Body of pancreas (tissue), 4 donors: ENCODE measurements at regions not wholly inside any gene's neighbourhood (a gene's known extent, or its start where the extent isn't known, plus 50 kb on each side); places are given as distances from the start of the nearest gene placed in this dataset.

ENCODE experiments used
- ATAC-seq: fragments of 150-250 bp; one replicate; pipeline ENCODE4 v1.9.1; 2016
- DNase-seq, 4 donors: peaks; one replicate each; pipeline ENCODE4 v3.0.0-alpha.2; 2019
- H3K27ac ChIP-seq, 4 donors: fragments of 200-600 bp; sonication (generic); 1 replicate in 3 of 4; 2 replicates in 1 of 4; pipeline versions ENCODE4 v1.5.1 to v1.6.1; 2016 to 2019; ENCODE audit warnings: mild to moderate bottlenecking in 1 of 4, mixed read lengths in 1 of 4, moderate library complexity in 1 of 4
- H3K27me3 ChIP-seq, 2 donors: fragments of 200-600 bp; sonication (generic); one replicate each; pipeline ENCODE4 v1.6.0; 2016; ENCODE audit warnings: mild to moderate bottlenecking in 1 of 2
- H3K36me3 ChIP-seq, 2 donors: fragments of 200-600 bp; sonication (generic); replicated peaks in 1 of 2; 2 replicates each; pipeline ENCODE4 v1.5.1; 2016; ENCODE audit warnings: low read depth in 2 of 2; ENCODE audit not compliant: insufficient read depth in 1 of 2
- H3K4me1 ChIP-seq: fragments of 200-600 bp; sonication (generic); one replicate; pipeline ENCODE4 v1.6.0; 2016
- H3K4me3 ChIP-seq, 2 donors: fragments of 200-600 bp; sonication (generic); 1 replicate in 1 of 2; 2 replicates in 1 of 2; pipeline ENCODE4 v1.5.1; 2016 to 2019
- H3K9me3 ChIP-seq, 3 donors: fragments of 200-600 bp; sonication (generic); 1 replicate in 2 of 3; 2 replicates in 1 of 3; pipeline ENCODE4 v1.5.1; 2016
- POLR2A ChIP-seq, 3 donors: fragments of 450-650 bp; IDR thresholded peaks; one replicate each; pipeline ENCODE4 v1.6.1; 2016; ENCODE audit warnings: antibody characterized with exemption in 3 of 3, mild to moderate bottlenecking in 2 of 3
- WGBS, 2 donors: methylation state at CpG; one replicate each; pipeline ENCODE4 v1.1.5; 2017; 5-methylcytosine and 5-hydroxymethylcytosine counted together
- intact Hi-C: fragments of 100-400 bp; cut with DNase I; formaldehyde crosslinking; loops from one replicate; pipeline ENCODE4 v1.15.1; 2023
- TF ChIP-seq, protein P1 (sequence below), 7 experiments: fragments of 450-650 bp in 4 of 7; fragments of 200-600 bp in 3 of 7; sonication (generic) in 3 of 7; IDR thresholded peaks; one replicate each; pipeline ENCODE4 v1.5.1; 2016 to 2019; ENCODE audit warnings: antibody characterized with exemption in 7 of 7

DNA sequence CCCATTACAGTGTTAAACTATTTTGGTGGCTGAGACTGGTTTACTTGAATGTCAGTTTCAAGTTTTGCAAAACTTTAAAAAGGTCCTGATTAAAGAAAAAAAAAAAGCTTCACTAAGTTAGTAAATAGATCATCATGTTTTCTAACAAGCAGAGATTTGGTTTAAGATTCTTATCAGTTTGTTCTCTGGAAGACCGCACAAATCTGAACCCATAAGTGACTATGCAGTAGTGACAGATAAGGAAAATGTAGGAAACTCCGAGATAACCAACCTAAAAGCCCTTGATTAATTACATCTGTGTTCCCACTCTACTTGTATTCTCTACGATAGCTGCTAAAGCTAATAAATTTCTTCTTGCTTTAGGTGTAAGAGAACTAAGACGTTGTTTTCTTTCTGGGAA is 1799.8 kb upstream of the ADGRL3 start:
- Histone ChIP-seq H3K27me3 (no peaks in the 10 kb centered on the region), H3K4me3 (no peak overlapping the region), H3K36me3 (no peaks in the 10 kb centered on the region), H3K9me3 (no peaks in the 10 kb centered on the region), H3K27ac (no peak overlapping the region), H3K4me1 (no peaks in the 10 kb centered on the region)
- ATAC-seq (no peak), DNase-seq (no peak)
- whole genome bisulfite sequencing, 2 donors, result 45 to 50% methylated on average over 4 of the region's 4 CpGs
- intact Hi-C loops, result no loop called here
- TF ChIP-seq, protein P1, sequence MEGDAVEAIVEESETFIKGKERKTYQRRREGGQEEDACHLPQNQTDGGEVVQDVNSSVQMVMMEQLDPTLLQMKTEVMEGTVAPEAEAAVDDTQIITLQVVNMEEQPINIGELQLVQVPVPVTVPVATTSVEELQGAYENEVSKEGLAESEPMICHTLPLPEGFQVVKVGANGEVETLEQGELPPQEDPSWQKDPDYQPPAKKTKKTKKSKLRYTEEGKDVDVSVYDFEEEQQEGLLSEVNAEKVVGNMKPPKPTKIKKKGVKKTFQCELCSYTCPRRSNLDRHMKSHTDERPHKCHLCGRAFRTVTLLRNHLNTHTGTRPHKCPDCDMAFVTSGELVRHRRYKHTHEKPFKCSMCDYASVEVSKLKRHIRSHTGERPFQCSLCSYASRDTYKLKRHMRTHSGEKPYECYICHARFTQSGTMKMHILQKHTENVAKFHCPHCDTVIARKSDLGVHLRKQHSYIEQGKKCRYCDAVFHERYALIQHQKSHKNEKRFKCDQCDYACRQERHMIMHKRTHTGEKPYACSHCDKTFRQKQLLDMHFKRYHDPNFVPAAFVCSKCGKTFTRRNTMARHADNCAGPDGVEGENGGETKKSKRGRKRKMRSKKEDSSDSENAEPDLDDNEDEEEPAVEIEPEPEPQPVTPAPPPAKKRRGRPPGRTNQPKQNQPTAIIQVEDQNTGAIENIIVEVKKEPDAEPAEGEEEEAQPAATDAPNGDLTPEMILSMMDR (IDR thresholded peaks at IDR 0.05), result no peak
- no peak for TF ChIP-seq POLR2A (IDR thresholded peaks at IDR 0.05)

DNA sequence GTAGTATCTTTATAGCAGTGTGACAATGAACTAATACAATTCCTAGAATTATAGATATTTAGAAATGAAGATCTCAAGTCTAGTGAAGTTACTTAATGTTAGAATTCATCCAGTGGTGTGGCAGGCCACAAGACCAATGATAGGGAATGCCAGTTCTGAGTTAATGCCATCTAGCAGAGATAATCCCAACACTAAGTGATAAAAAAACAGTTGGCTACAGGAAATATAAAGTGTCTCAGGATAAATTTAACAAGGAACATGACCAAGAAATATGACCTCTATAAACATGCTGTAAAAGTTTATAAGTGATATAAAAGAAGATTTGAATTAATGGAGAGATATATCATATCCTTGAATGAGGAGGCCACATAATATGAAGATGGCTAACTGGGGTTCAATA is 1790.5 kb upstream of the ADGRL3 start:
- no peaks in the 10 kb centered on the region for H3K27me3 ChIP-seq
- TF ChIP-seq, protein P1 (IDR thresholded peaks at IDR 0.05), result no peak
- TF ChIP-seq POLR2A (IDR thresholded peaks at IDR 0.05), result no peak
- intact Hi-C loops, result no loop called here
- H3K4me3 ChIP-seq, result no peak overlapping the region
- no peaks in the 10 kb centered on the region for H3K4me1 ChIP-seq
- H3K27ac ChIP-seq, result no peak overlapping the region
- DNase-seq (no peak), ATAC-seq (no peak)
- H3K9me3 ChIP-seq, result no peaks in the 10 kb centered on the region
- H3K36me3 ChIP-seq, result no peaks in the 10 kb centered on the region

DNA sequence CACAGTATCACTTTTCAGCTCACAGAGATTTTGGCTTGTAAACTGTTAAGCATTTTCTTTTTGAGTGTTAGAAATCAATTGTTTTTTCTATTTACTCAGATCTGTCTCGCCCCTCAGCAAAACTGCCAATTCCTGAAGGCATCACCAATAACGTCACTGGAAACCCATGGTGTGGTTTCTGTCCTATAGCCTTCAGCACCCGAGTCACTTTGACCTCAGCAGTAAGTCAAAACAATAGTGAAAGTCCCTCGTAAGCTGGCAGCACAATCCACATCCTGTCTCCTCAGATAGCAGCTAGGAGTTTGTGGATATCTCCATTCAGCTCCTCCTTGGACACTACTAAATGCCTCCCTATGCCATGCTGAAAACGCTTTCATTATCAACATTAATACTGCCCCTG is 1787.4 kb upstream of the ADGRL3 start:
- H3K27me3 ChIP-seq, result no peaks in the 10 kb centered on the region
- no peak overlapping the region for H3K27ac ChIP-seq
- intact Hi-C loops, result no loop called here
- H3K9me3 ChIP-seq, result no peaks in the 10 kb centered on the region
- no peak overlapping the region for H3K4me3 ChIP-seq
- no peaks in the 10 kb centered on the region for H3K4me1 ChIP-seq
- TF ChIP-seq, protein P1 (IDR thresholded peaks at IDR 0.05), result no peak
- no peak for TF ChIP-seq POLR2A (IDR thresholded peaks at IDR 0.05)
- WGBS, 2 donors, result 51 to 60% methylated on average over 4 to 5 of the region's 5 CpGs
- no peak for ATAC-seq
- H3K36me3 ChIP-seq, result no peaks in the 10 kb centered on the region
- DNase-seq, result no peak

DNA sequence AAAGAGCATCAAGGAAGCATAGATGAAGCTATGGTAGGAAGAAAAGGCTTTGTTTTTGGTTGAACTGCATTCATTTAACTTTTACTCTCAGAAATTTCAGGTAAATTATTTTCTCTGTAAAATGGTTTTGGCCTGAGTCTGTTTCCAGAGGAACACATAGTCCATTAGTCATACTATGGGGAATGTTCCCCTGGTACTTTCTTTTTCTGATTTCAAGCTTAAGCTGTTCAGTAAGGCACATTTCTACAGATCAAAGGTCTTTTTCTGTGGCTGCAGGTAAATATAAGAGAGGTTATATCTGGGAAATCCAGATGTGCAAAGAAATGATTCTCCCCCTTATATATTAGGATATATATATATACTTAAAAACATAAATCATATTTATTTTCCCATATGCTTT is 1744.4 kb upstream of the ADGRL3 start:
- DNase-seq, result no peak
- no peak overlapping the region for H3K27ac ChIP-seq
- intact Hi-C loops, result no loop called here

DNA sequence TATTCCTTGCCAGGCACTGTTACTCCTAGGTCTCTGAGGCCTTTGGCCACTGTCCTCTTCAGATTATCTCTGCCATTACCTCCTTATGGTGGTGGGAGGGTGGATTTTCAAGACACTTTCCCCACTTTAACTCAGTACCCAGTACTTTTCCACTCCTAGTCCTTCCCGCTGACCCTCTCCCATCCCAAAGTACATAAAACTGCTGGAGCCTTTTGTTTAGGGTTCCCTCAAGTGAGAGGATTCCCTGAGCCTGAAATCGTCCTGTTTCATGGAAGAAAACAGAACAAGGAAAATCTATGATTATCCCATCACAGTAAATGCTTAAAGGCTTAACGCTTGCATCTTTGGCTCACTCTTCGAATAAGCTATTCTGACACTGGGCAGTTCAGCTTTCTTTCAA is 1742.5 kb upstream of the ADGRL3 start:
- intact Hi-C loops, result no loop called here
- no peaks in the 10 kb centered on the region for H3K4me1 ChIP-seq
- DNase-seq (no peak), ATAC-seq (no peak)
- WGBS, 2 donors, result 71 to 74% methylated on average over 4 of the region's 4 CpGs
- TF ChIP-seq POLR2A (IDR thresholded peaks at IDR 0.05), result no peak
- TF ChIP-seq, protein P1 (IDR thresholded peaks at IDR 0.05), result no peak
- no peak overlapping the region for H3K4me3 ChIP-seq
- H3K36me3 ChIP-seq, result no peaks in the 10 kb centered on the region
- no peak overlapping the region for H3K27ac ChIP-seq
- no peaks in the 10 kb centered on the region for H3K27me3 ChIP-seq
- H3K9me3 ChIP-seq, result no peaks in the 10 kb centered on the region

More for the DNA sequence above, 1744.4 kb upstream of the ADGRL3 start:
- TF ChIP-seq, protein P1 (IDR thresholded peaks at IDR 0.05), result no peak
- TF ChIP-seq POLR2A (IDR thresholded peaks at IDR 0.05), result no peak
- no peak overlapping the region for H3K4me3 ChIP-seq
- no peaks in the 10 kb centered on the region for H3K9me3 ChIP-seq
- H3K36me3 ChIP-seq, result no peaks in the 10 kb centered on the region
- H3K27me3 ChIP-seq, result no peaks in the 10 kb centered on the region
- no peak for ATAC-seq
- H3K4me1 ChIP-seq, result no peaks in the 10 kb centered on the region
